Amniotic stem cell (primary cell): ENCODE measurements at regions not wholly inside any gene's neighbourhood (a gene's known extent, or its start where the extent isn't known, plus 50 kb on each side); places are given as distances from the start of the nearest gene placed in this dataset.

Source experiments
- DNase-seq: peaks from one replicate; lab custom pipeline; 2025; lab: John Stamatoyannopoulos, UW

- DNase-seq = no peak
Observed at GRCh38 chr1:98032958-98033357, 112.1 kb upstream of the DPYD start.

- no peak for DNase-seq
Observed at GRCh38 chr1:98030976-98031375, 110.1 kb upstream of the DPYD start.

GRCh38 chr1:98030483-98030882 lies 109.6 kb upstream of the DPYD start:
- peak; percentile 4 for DNase-seq

GRCh38 chr1:98028800-98029199 lies 108.0 kb upstream of the DPYD start:
- DNase-seq = no peak

GRCh38 chr1:98027103-98027705 lies 106.4 kb upstream of the DPYD start:
- DNase-seq = no peak

GRCh38 chr1:98025858-98026257 lies 105.0 kb upstream of the DPYD start:
- DNase-seq = no peak

- no peak for DNase-seq
Observed at GRCh38 chr1:98021126-98021525, 100.3 kb upstream of the DPYD start.

- no peak for DNase-seq
Observed at GRCh38 chr1:98019747-98020146, 98.9 kb upstream of the DPYD start.

GRCh38 chr1:98018074-98018473 lies 97.2 kb upstream of the DPYD start:
- no peak for DNase-seq

- DNase-seq = no peak
Observed at GRCh38 chr1:98017184-98017583, 96.3 kb upstream of the DPYD start.

GRCh38 chr1:98008373-98008772 lies 87.5 kb upstream of the DPYD start:
- no peak for DNase-seq

- DNase-seq = no peak
Observed at GRCh38 chr1:98005326-98006010, 84.6 kb upstream of the DPYD start.

- DNase-seq = no peak
Observed at GRCh38 chr1:98003442-98003841, 82.6 kb upstream of the DPYD start.

GRCh38 chr1:98002288-98002687 lies 81.5 kb upstream of the DPYD start:
- DNase-seq = no peak

GRCh38 chr1:98001764-98002163 lies 80.9 kb upstream of the DPYD start:
- DNase-seq = no peak

- DNase-seq = peak; percentile 59
Observed at GRCh38 chr1:97999320-97999719, 78.5 kb upstream of the DPYD start.

- no peak for DNase-seq
Observed at GRCh38 chr1:97996880-97997279, 76.0 kb upstream of the DPYD start.

- no peak for DNase-seq
Observed at GRCh38 chr1:97989094-97989680, 68.4 kb upstream of the DPYD start.

- no peak for DNase-seq
Observed at GRCh38 chr1:97986041-97987005, 65.5 kb upstream of the DPYD start.

- no peak for DNase-seq
Observed at GRCh38 chr1:97983126-97983525, 62.3 kb upstream of the DPYD start.

GRCh38 chr1:97980530-97980929 lies 59.7 kb upstream of the DPYD start:
- no peak for DNase-seq

GRCh38 chr1:97976801-97977200 lies 56.0 kb upstream of the DPYD start:
- no peak for DNase-seq
